ENCODE measurements at regions not wholly inside any gene's neighbourhood (a gene's known extent, or its start where the extent isn't known, plus 50 kb on each side); places are given as distances from the start of the nearest gene placed in this dataset.

DNA sequence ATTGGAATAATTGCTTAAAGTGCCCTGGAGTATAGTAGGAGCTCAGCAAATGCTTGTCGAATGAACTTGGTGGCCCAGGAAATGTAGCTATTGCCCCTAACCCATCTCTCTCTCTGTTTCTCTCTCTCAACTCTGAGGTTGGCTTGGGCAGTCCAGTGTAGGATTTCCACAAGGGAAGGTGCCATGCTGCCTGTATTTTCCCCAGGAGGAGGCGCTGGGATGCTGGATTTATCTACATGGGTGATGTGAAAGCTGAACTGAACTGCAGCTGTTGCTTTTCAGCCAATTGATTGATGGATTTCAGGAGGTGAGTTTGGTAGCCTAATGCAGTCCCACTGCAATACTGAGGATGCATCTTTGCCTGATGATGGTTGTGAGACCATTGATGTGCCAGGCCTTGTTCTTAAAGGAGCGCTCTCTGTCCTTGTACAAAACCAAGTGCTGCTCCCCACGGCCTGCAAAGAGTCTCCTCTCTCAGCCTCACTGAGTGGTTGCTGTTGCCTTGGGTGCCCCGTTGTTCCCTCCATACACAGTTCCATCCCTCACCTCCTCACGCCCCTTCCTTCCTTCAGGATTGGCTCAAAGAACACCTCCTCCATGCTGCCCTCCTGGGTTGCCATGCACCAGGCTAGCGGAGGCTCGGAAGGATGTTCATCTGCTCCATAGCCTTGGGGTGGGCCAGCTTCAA lies 200.6 kb downstream of the GLRX3 start:
- no peaks in the 10 kb centered on the region for H3K27me3 ChIP-seq (ENCODE audit: control insufficient read depth, insufficient read depth, low read length)
- no peaks in the 10 kb centered on the region for H3K36me3 ChIP-seq (ENCODE audit: control insufficient read depth, low read depth, low read length)
- H3K4me1 ChIP-seq (ENCODE audit: control insufficient read depth, low read depth, low read length) = no peaks in the 10 kb centered on the region
- no peak overlapping the region for H3K4me3 ChIP-seq (ENCODE audit: low read length)
- peaks cover 2% of the 10 kb centered on the region for H3K9me3 ChIP-seq (ENCODE audit: control insufficient read depth, low read depth, low read length)
- no peak overlapping the region for H3K27ac ChIP-seq (ENCODE audit: low read length)
- no peak overlapping the region for H3K9ac ChIP-seq (ENCODE audit: low read length)

GRCh38 chr10:130337305-130337640 lies 201.1 kb downstream of the GLRX3 start:
- Histone ChIP-seq H3K4me3 (ENCODE audit: low read length) (no peak overlapping the region), H3K36me3 (ENCODE audit: control insufficient read depth, low read depth, low read length) (no peaks in the 10 kb centered on the region), H3K27ac (ENCODE audit: low read length) (no peak overlapping the region), H3K9me3 (ENCODE audit: control insufficient read depth, low read depth, low read length) (peaks cover 2% of the 10 kb centered on the region), H3K9ac (ENCODE audit: low read length) (no peak overlapping the region), H3K4me1 (ENCODE audit: control insufficient read depth, low read depth, low read length) (no peaks in the 10 kb centered on the region), H3K27me3 (ENCODE audit: control insufficient read depth, insufficient read depth, low read length) (no peaks in the 10 kb centered on the region)

GRCh38 chr10:130337696-130338635 lies 201.8 kb downstream of the GLRX3 start:
- H3K4me1 ChIP-seq (ENCODE audit: control insufficient read depth, low read depth, low read length) = no peaks in the 10 kb centered on the region
- H3K4me3 ChIP-seq (ENCODE audit: low read length) = no peak overlapping the region
- no peak overlapping the region for H3K9ac ChIP-seq (ENCODE audit: low read length)
- H3K27me3 ChIP-seq (ENCODE audit: control insufficient read depth, insufficient read depth, low read length) = no peaks in the 10 kb centered on the region
- H3K36me3 ChIP-seq (ENCODE audit: control insufficient read depth, low read depth, low read length) = no peaks in the 10 kb centered on the region
- no peaks in the 10 kb centered on the region for H3K9me3 ChIP-seq (ENCODE audit: control insufficient read depth, low read depth, low read length)
- H3K27ac ChIP-seq (ENCODE audit: low read length) = no peak overlapping the region

- no peak overlapping the region for H3K4me3 ChIP-seq (ENCODE audit: low read length)
- no peaks in the 10 kb centered on the region for H3K9me3 ChIP-seq (ENCODE audit: control insufficient read depth, low read depth, low read length)
- no peak overlapping the region for H3K27ac ChIP-seq (ENCODE audit: low read length)
- H3K4me1 ChIP-seq (ENCODE audit: control insufficient read depth, low read depth, low read length) = no peaks in the 10 kb centered on the region
- no peaks in the 10 kb centered on the region for H3K27me3 ChIP-seq (ENCODE audit: control insufficient read depth, insufficient read depth, low read length)
- no peaks in the 10 kb centered on the region for H3K36me3 ChIP-seq (ENCODE audit: control insufficient read depth, low read depth, low read length)
- no peak overlapping the region for H3K9ac ChIP-seq (ENCODE audit: low read length)
Measured at GRCh38 chr10:130338636-130339024, 202.4 kb downstream of the GLRX3 start.

- H3K9me3 ChIP-seq (ENCODE audit: control insufficient read depth, low read depth, low read length) = no peaks in the 10 kb centered on the region
- H3K4me3 ChIP-seq (ENCODE audit: low read length) = no peak overlapping the region
- no peak overlapping the region for H3K27ac ChIP-seq (ENCODE audit: low read length)
- H3K4me1 ChIP-seq (ENCODE audit: control insufficient read depth, low read depth, low read length) = no peaks in the 10 kb centered on the region
- H3K27me3 ChIP-seq (ENCODE audit: control insufficient read depth, insufficient read depth, low read length) = no peaks in the 10 kb centered on the region
- no peak overlapping the region for H3K9ac ChIP-seq (ENCODE audit: low read length)
- H3K36me3 ChIP-seq (ENCODE audit: control insufficient read depth, low read depth, low read length) = no peaks in the 10 kb centered on the region
Measured at GRCh38 chr10:130339091-130339490, 202.9 kb downstream of the GLRX3 start.

DNA sequence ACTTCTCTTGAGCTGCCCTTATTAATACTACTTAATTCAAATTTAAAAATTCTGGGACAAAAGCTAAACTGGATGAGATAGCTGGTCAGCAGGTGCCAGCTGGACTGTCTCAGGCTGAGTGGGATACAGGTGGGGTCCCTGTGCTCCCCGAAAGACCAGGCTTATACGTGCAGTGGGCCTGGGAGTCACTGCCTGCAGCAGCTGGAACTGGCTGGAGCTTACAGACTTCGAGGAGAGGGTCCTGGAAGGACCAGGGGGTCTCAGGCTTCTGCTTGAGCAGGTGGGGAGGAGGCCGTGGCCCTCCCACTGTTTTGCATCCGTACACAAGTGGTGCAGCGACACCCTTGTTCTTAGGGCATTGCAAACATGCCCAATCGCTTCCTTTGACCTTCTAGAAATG lies 203.7 kb downstream of the GLRX3 start:
- Histone ChIP-seq H3K27me3 (ENCODE audit: control insufficient read depth, insufficient read depth, low read length) (no peaks in the 10 kb centered on the region), H3K9me3 (ENCODE audit: control insufficient read depth, low read depth, low read length) (no peaks in the 10 kb centered on the region), H3K4me1 (ENCODE audit: control insufficient read depth, low read depth, low read length) (no peaks in the 10 kb centered on the region), H3K36me3 (ENCODE audit: control insufficient read depth, low read depth, low read length) (no peaks in the 10 kb centered on the region), H3K9ac (ENCODE audit: low read length) (no peak overlapping the region), H3K4me3 (ENCODE audit: low read length) (no peak overlapping the region), H3K27ac (ENCODE audit: low read length) (no peak overlapping the region)

DNA sequence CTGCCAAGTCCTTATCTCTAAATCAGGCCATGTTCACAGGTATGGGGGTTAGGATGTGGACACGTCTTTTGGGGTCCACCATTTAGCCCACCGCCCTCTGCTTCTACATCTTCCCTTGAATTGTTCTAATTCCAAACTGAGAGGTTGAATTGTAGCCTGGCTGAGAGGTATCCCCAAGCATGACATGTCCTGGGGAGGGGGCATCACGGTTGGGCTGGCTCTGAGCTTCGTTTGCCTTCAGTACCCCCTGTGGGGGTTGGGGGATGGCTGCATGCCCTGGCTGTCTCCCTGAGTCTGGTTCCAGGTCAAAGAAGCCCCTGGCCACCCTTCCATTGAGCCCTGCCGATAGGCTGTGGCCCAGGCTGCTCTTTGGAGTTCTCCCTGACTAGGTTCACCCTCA lies 204.6 kb downstream of the GLRX3 start:
- H3K27ac ChIP-seq (ENCODE audit: low read length) = no peak overlapping the region
- H3K4me3 ChIP-seq (ENCODE audit: low read length) = no peak overlapping the region
- H3K4me1 ChIP-seq (ENCODE audit: control insufficient read depth, low read depth, low read length) = no peaks in the 10 kb centered on the region
- no peak overlapping the region for H3K9ac ChIP-seq (ENCODE audit: low read length)
- no peaks in the 10 kb centered on the region for H3K36me3 ChIP-seq (ENCODE audit: control insufficient read depth, low read depth, low read length)
- no peaks in the 10 kb centered on the region for H3K9me3 ChIP-seq (ENCODE audit: control insufficient read depth, low read depth, low read length)
- H3K27me3 ChIP-seq (ENCODE audit: control insufficient read depth, insufficient read depth, low read length) = no peaks in the 10 kb centered on the region

GRCh38 chr10:130341356-130341755 lies 205.2 kb downstream of the GLRX3 start:
- no peak overlapping the region for H3K4me3 ChIP-seq (ENCODE audit: low read length)
- no peaks in the 10 kb centered on the region for H3K27me3 ChIP-seq (ENCODE audit: control insufficient read depth, insufficient read depth, low read length)
- H3K36me3 ChIP-seq (ENCODE audit: control insufficient read depth, low read depth, low read length) = no peaks in the 10 kb centered on the region
- no peaks in the 10 kb centered on the region for H3K4me1 ChIP-seq (ENCODE audit: control insufficient read depth, low read depth, low read length)
- H3K27ac ChIP-seq (ENCODE audit: low read length) = no peak overlapping the region
- no peak overlapping the region for H3K9ac ChIP-seq (ENCODE audit: low read length)
- H3K9me3 ChIP-seq (ENCODE audit: control insufficient read depth, low read depth, low read length) = no peaks in the 10 kb centered on the region

DNA sequence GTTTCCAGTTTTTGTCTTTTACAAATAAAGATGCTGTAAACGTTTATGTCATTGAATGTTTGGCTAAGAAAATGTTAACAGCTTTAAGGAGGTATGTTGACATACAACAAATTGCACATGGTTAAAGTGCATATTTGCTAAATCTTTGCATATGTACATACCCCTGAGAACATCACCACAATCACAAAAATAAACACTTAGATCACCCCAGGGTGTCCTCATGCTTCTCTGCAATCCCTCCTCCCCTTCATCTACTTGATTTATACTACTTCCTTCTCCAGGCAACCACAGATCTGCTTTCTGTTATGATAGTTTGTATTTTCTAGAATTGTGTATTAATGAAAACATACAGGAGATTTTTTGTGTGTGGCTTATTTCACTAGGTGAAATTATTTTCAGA lies 209.5 kb downstream of the GLRX3 start:
- H3K4me3 ChIP-seq (ENCODE audit: low read length) = no peak overlapping the region
- H3K27ac ChIP-seq (ENCODE audit: low read length) = no peak overlapping the region
- no peak overlapping the region for H3K9ac ChIP-seq (ENCODE audit: low read length)
- no peaks in the 10 kb centered on the region for H3K36me3 ChIP-seq (ENCODE audit: control insufficient read depth, low read depth, low read length)
- H3K27me3 ChIP-seq (ENCODE audit: control insufficient read depth, insufficient read depth, low read length) = no peaks in the 10 kb centered on the region
- no peaks in the 10 kb centered on the region for H3K9me3 ChIP-seq (ENCODE audit: control insufficient read depth, low read depth, low read length)
- H3K4me1 ChIP-seq (ENCODE audit: control insufficient read depth, low read depth, low read length) = no peaks in the 10 kb centered on the region

DNA sequence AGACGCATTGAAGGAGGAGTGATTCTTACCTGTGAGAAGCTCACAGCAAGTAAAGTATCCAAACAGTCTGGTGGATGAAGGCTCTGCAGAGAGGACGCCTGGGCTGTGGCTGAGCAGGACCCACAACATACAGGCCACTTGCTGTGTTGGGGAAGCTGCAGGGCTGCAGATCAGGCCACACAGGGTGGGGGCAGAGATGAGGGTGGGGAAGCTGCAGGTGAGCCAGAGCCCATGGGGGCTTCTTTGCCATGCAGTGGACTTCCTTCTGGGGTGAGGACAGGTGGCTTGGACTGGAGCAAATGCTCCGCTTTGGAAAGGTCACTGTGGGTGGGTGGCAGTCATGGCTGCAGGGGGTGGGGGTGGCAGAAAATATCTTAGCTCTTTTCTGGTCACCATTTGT lies 214.8 kb downstream of the GLRX3 start:
- H3K9me3 ChIP-seq (ENCODE audit: control insufficient read depth, low read depth, low read length) = no peaks in the 10 kb centered on the region
- H3K9ac ChIP-seq (ENCODE audit: low read length) = no peak overlapping the region
- no peak overlapping the region for H3K27ac ChIP-seq (ENCODE audit: low read length)
- no peaks in the 10 kb centered on the region for H3K36me3 ChIP-seq (ENCODE audit: control insufficient read depth, low read depth, low read length)
- H3K4me3 ChIP-seq (ENCODE audit: low read length) = no peak overlapping the region
- H3K27me3 ChIP-seq (ENCODE audit: control insufficient read depth, insufficient read depth, low read length) = no peaks in the 10 kb centered on the region
- H3K4me1 ChIP-seq (ENCODE audit: control insufficient read depth, low read depth, low read length) = no peaks in the 10 kb centered on the region

- no peaks in the 10 kb centered on the region for H3K27me3 ChIP-seq (ENCODE audit: control insufficient read depth, insufficient read depth, low read length)
- H3K27ac ChIP-seq (ENCODE audit: low read length) = no peak overlapping the region
- H3K36me3 ChIP-seq (ENCODE audit: control insufficient read depth, low read depth, low read length) = no peaks in the 10 kb centered on the region
- no peaks in the 10 kb centered on the region for H3K4me1 ChIP-seq (ENCODE audit: control insufficient read depth, low read depth, low read length)
- no peak overlapping the region for H3K9ac ChIP-seq (ENCODE audit: low read length)
- no peaks in the 10 kb centered on the region for H3K9me3 ChIP-seq (ENCODE audit: control insufficient read depth, low read depth, low read length)
- no peak overlapping the region for H3K4me3 ChIP-seq (ENCODE audit: low read length)
Measured at GRCh38 chr10:130351466-130352290, 215.5 kb downstream of the GLRX3 start.

All from iPS-18a (cell line).